HG02884 (cell line): ENCODE measurements at regions not wholly inside any gene's neighbourhood (a gene's known extent, or its start where the extent isn't known, plus 50 kb on each side); places are given as distances from the start of the nearest gene placed in this dataset.
"Not testable (repeated sequence)": the region's sequence is repeated elsewhere in the genome, so short reads cannot be mapped to it uniquely, and the experiment has no call there.

Experiments
- ATAC-seq: cut with Tn5 transposase; IDR thresholded peaks from one replicate; pipeline ENCODE4 v1.9.1; 2021; ENCODE audit warnings: mild to moderate bottlenecking, moderate library complexity; ENCODE audit not compliant: unreplicated experiment

DNA sequence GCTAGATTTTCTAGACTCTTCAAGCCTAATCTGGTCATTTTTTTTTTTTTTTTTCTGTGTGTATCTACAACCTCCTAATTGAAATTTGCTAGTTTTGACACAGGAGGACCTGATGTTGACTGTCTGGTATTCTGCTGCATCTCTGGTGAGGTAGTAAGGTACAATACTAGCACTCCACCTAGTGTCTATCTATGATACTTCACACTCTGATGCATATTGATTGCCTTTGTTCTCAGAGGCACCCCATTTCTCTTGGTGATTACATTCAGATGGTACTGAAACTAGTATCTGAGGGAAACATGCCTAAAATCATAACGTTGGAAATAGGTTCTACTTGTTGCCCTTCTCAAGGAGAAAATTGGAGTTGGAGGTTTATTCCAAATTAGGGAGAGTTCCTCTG lies 930.5 kb upstream of the NOVA1 start:
- no peak for ATAC-seq

DNA sequence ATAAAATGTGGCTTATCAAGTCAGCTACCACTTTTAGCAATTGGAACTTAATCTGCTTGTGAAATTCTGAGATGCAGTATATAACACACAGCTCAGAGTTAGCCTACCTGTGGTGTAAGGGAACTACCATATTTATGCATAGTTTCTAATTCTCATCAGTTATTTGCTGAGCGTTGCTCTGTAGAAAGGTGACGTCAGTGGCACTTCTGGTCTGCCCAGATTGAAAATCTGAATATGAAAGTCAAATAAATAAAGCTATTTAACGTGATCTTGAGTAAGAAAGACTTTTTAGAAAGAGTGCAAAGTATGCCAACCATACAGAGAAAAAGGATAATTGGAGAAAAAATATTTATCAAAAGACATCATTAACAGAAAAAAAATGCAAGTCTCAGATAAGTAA lies 938.9 kb upstream of the NOVA1 start:
- no peak for ATAC-seq

DNA sequence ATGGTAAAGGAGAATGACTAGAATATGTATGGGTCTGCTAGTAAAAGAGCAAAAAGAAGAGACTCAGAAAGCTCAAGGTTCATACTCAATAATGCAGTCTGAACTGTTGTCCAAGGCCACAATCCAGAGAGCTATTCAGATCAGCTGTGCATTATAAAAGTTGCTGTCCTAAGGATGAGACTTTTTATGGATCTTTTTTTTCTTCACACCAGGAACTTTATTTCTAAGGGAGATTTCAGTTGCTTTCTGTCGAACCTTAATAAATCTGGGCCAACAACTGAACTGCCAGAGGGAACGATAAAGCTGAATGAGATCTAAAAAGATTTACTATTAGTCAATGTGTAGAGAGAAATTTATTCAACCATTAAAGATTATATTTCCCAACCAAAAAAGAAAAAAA lies 948.3 kb upstream of the NOVA1 start:
- no peak for ATAC-seq

DNA sequence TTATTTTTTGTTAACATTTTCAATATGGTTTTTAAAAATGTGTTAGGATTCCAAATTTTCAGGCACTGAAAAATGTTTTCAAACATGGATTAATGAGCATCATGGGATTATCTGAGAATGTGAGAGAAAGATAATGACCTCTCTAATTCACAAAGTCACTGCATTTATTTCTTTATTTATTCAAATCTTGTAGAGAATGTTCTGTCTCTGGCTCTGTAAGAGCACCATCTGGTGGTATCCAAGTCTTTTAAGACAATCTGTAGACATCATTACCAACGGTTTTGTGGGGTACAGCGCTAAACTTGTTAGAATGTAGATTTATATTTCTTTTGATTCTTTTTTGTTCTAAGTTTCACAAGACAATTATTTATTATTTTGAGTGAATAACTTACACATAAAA lies 956.0 kb upstream of the NOVA1 start:
- ATAC-seq: no peak

DNA sequence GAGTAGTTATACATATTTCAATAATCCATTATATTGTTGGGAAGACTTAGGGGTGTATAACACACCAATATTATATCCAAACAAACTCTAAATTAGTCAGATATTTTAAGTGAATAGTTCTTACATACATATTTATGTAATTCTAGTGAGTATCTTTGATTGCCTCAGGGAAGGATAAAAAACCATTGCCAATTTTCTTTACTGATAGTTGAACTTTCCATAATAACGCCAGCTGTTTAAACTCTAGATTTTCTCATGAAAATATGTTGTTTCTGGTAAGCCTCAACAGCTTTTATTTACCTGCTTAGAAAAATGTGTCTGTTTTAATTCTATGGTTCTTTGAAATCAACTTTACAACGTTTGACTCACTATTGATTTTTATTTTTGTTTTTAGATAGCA lies 959.6 kb upstream of the NOVA1 start:
- ATAC-seq: no peak

DNA sequence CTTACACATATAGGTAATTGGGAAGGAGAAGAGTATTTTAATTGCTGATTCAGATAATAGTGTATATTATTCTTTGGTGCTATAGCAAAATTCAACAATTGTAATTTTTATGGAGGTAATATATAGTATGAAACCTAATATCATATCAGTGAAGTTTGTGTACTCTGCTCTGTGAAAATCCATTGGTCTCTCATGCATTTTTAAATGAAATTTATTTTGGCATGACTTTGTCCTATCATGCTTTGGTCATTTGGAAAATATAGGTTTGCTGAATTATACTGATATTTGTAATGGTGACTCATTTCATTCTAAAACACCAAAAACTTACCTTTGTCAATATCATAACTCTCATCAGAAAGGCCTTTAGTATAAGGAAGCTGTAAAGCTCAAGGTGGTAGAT lies 962.0 kb upstream of the NOVA1 start:
- no peak for ATAC-seq

DNA sequence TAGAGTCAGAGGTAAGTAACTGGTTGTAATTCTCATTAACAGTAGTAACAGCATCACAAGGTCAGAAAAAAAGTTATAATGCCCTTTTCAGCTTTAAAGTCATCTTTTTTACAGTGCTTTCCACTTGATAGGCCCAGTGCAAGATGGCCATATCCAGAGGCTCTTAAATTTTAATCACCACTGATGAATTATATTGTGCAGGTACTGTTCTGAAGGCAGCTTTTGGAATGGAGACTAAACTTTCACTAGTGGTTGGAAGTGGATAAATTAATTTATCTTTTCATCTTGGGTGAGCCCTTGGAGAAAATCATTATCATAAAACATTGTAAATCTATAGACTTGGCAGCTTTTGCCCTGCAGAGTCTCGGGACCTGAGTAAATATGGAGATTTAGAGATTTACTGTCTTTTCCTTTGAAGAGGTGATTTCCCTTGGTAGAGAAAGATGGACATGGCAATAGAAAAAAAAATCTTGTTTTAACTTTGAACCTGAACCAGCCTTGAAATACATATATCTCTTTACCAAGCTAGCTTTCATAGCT lies 969.1 kb upstream of the NOVA1 start:
- ATAC-seq: no peak

DNA sequence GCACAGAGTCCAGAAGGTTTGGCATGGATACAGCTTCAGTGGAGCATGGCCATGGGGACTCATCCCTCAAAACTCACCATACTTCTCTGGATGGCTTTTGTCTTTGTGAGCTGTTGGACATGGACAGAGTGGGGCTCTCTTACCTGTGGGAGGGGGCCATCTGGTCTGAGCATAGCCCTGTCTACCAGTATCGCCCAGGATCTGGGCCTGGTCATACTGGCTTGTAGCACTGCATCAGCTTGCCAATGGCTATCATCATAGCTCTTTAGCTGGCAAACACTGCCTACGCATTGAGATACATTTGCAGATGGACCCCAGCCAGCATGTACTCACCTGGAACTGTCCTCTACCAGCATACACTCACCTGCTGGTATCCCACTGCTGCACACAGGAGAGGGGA lies 975.2 kb upstream of the NOVA1 start:
- ATAC-seq: no peak

DNA sequence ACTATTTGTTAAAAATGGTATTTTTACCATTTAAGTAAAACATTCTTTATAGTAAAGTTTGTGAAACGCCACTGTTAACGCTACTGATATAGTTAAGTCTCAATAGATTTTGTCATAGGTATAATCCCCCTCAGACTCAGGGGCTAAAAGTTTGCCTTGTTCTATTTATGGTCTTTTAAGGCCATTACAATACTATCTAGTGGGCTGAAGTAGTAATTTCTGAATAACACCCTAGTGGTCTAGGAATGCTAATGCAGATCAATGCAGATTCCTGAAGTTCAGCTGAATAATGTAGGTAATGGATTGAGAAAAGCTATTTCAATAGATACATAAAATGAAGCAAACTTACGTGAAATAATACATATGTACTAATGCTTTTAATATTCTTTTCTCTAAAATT lies 989.3 kb upstream of the NOVA1 start:
- no peak for ATAC-seq

DNA sequence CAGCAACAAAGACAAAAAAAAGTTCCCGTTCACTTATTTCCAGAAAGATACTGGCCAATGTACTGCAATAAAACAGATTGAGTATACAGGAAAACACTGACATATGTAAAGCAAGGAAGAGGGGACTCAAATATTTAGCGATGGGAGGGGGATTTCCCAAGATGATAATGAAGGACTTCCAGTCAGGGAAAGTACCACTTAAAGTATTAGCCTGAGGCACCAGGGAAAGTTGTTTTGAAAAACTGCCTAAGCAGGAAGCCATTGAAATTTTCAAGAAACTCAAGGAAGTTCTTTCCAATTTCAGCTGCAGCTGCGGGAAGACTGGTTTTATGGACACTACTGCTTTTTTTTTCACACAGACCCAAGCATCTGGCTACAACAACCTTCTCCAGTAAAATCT lies 1007.4 kb upstream of the NOVA1 start:
- ATAC-seq: no peak

DNA sequence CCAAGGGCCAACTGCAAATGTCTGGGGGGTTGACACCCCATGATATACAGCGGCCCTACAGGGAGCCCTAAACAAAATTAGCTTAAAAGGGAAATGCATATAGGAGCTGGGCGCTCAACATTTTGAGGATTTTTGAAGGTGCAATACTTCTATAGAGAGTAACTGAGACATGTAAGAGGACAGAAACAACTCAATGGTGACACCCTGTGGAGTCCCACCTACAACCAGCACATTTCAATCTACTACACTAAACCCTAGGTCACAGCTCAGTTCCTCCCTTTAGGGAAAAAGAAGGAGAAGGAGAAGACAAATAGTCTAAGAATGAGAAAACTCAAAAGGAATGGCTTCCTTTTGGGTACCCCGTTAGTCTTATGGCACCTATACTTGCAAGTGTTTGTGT lies 1010.5 kb upstream of the NOVA1 start:
- ATAC-seq: no peak

DNA sequence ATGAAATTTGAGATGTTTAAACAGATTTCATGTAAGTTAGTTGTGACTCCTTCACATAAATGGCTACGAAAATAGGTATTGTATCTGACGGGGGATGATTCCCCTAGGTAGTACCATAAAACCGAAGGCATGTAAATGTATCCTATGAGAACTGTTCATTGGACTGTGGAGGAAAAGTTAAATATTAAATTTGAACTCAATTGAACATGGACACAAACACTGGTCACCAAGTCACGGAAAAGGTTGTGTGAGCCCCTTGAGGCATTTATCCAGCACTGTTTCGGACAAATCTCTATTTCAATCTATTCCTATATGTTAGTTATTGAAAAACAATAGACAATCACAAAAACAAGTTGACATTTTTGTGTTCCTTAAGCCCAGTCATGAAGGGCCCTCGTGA lies 1014.3 kb upstream of the NOVA1 start:
- ATAC-seq: no peak

DNA sequence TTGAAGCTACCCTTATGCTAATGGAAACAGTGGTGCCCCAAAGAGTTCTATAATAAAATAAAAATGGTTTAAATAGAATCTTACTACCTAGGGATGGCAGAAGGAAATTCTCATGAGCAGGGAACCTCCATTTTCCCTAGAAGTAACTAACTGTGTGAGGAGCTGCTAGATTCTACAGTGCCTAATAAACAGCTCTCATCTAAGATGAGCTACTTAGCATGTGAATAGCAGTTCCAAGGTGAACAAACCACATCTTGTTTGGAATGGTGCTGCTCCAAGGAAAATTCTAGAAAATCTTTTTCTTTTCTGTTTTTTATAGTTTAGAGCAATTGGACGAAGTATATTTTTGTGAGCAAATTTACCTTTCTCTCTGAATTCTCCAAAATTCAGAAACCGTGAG lies 1015.3 kb upstream of the NOVA1 start:
- no peak for ATAC-seq

DNA sequence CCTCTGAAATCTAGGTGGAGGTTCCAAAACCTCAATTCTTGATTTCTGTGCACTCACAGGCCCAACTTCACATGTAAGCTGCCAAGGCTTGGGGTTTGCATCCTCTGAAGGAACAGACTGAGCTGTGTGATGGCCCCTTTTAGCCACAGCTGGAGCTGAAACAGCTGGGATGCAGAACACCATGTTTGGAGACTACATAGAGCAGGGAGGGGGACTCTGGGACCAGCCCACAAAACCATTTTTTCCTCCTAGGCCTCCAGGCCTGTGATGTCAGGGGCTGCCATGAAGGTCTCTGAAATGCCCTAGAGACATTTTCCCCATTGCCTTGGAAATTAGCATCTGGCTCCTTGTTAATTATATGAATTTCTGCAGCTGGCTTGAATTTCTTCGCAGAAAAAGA lies 1025.9 kb upstream of the NOVA1 start:
- ATAC-seq: no peak

DNA sequence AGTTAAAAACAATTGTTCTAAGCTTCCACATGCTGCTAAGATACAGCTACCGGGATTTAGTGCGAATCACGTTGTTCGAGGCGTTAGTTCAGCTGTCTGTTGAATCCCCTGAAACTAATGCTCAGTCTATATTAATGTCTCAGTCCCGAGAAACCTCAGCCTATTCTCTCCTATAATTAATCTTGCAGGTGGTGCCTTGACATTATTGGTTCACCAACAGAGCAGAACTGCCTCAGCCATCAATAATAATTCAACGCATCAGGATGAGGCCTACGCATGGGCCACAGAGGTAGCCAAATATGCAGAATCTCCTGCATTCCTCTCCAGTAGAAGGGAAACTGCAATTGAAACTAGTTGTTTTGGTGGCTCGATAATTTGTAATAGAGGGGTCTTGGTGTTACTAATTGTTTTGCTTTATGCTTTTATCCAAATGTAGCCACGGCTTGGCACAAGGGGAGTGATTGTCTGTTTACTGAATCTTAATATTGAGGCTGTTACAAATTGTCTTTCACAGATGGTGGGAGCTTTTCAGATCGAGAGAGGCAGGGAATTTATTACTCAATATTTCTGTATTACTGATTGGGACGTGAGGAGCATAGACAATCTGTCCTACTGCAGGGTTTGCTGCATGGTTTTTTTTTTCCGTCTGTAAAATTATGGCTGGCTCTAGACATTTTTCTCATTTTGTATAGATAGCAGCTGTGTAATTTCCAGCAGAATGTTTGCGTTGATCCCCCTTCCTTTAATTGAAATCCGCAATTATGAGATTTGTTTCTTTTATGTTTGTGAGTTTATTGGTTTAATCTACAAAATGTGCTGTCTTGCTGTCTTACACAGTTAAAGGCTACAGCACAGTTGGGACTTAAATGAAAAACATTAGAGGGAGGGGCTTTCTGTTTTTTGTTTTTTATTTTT lies 1036.5 kb upstream of the NOVA1 start:
- no peak for ATAC-seq

DNA sequence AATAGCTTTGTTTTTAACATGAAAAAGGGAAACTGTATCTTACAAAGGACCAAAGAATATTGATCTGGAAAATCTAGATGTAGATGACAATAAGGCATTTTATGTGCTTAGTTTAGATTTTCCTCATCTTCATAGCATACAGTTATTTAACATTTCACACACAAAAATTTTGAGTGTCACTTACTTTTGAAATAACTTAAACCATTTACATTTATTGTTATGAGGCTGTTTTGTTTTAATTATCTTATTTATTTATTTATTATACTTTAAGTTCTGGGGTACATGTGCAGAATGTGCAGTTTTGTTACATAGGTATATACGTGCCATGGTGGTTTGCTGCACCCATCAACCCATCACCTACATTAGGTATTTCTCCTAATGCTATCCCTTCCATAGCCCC lies 1042.9 kb upstream of the NOVA1 start:
- not testable (repeated sequence) for ATAC-seq

DNA sequence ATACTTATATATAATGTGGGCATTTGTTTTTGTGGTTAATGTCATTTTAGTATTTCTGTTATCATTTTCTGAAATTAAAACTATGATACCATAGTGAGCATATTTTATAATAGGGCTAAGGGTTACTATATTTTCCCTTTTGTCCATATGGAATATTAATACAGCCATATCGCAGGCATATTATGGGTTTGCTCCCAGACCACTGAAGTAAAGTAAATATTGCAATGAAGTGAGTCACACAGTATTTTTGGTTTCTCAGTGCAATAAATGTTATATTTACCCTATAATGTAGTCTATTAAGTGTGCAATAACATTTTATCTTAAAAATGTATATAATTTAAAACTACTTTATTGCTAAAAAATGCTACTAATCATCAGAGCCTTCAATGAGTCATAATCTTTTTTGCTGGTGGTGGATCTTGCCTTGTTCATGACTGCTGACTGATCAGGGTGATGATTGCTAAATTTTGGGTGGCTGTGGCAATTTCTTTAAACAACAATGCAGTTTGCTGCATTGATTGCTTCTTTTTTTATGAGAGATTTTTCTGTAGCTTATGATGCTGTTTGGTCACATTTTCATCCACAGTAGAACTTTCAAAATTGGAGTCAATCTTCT lies 1044.5 kb upstream of the NOVA1 start:
- no peak for ATAC-seq

DNA sequence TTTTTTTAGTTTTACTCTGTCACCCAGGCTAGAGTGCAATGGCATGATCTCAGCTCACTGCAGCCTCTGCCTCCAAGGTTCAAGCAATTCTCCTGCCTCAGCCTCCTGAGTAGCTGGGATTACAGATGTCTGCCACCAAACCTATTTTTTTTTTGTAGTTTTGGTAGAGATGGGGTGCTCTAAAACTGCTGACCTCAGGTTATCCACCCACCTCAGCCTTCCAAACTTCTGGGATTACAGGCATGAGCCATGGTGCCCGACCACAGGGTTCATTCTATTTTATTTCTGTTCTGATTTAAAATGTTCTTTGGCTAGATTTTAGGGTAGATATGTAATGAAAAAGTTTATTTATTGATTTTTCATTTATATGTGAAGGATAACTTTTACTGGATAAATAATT lies 1062.8 kb upstream of the NOVA1 start:
- ATAC-seq: no peak

DNA sequence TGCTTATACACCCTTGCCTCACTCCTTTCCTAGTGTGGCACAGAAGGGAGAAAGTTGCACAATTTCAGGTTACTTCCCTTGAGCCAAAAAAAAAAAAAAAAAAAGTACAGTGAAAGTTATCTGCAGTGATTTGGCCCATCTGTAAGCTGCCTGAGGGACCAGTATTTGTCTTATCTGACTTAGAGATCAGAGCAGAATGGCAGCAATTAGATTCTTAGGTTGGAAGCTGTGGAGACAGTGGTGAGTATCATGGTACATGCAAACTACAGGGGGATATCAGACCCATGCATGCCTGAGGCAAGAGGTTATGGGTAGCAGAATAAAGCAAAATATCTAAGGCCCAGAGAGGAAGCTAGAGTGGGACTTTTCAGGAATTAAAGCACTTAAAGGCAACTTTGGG lies 1070.7 kb upstream of the NOVA1 start:
- no peak for ATAC-seq

DNA sequence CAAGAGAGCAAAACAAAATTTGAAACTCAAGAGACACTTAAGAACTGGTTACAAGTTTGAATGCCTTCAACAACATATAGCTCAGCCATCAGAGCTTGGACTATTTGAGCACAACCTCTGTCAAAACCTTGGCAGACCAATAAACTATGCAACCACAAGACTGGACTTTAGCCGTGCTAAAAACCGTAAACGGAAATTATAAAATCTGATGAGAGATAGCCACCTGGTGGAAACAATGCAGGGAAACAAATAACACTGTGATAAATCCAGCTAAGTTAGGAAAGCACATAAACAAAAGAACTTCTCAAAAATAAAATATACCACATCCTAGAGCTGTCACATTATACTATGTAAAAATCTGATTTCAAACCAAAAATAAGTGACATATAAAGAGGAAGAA lies 1074.2 kb upstream of the NOVA1 start:
- ATAC-seq: no peak

DNA sequence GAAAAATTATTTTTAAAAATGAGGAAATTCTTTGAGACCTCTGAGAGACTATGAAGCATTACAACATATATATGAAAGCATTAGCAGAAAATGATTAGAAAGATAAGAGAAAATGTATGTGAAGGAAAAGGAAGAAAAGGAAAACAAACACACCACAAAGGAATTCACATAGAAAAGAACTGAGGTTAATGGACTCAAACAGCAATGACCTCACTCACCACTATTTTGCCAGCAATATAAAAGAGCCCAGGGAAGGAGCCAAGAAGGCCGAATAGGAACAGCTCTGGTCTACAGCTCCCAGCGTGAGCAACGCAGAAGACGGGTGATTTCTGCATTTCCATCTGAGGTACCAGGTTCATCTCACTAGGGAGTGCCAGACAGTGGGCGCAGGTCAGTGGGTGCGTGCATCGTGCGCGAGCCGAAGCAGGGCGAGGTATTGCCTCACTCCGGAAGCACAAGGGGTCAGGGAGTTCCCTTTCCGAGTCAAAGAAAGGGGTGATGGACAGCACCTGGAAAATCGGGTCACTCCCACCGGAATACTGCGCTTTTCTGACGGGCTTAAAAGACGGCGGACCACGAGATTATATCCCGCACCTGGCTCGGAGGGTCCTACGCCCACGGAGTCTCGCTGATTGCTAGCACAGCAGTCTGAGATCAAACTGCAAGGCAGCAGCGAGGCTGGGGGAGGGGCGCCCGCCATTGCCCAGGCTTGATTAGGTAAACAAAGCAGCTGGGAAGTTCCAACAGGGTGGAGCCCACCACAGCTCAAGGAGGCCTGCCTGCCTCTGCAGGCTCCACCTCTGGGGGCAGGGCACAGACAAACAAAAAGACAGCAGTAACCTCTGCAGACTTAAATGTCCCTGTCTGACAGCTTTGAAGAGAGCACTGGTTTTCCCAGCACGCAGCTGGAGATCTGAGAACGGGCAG lies 1075.2 kb upstream of the NOVA1 start:
- ATAC-seq: not testable (repeated sequence)
